ENCODE measurements at regions not wholly inside any gene's neighbourhood (a gene's known extent, or its start where the extent isn't known, plus 50 kb on each side); places are given as distances from the start of the nearest gene placed in this dataset.

DNA sequence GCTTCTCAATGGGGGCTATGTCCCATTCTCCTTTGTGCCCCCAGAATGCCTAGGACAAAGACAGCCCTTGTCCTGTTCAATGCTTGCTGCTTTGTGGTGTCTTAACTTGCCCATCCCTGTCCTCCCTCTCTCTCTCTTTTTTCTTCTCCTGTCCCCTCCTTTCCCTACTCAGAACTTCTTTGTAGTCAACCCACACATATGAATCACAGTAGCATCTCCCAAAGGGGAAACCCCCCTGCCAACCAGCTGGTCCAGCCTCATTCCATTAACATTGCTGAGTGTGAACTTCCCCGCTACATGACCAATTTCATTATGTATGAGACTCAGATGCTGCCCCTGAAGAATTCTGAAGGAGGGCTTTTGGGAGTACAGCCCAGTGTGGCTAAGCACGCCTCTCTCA is 408.3 kb downstream of the ENC1 start:
- peak; percentile 90 for DNase-seq (ENCODE audit: low read depth)

DNA sequence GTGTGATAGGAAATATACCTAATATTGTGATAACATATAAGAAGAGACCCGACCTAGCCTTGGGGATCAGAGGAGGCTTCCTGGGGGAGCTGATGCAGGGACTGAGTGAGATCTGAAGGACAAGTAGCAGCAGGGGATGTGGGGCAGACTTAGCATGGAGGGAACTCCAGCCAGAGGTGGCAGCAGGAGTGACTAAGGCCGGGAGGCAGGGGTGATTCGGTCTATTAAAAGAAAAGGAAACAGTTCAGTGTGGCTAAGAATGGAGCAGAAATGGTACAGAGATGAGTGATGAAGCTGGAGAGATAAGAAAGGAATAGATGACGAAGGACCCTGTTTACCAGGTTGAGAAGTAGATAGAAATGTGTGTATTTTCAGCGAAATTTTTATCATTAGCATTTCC is 408.8 kb downstream of the ENC1 start:
- peak; percentile 62 for DNase-seq (ENCODE audit: low read depth)

DNA sequence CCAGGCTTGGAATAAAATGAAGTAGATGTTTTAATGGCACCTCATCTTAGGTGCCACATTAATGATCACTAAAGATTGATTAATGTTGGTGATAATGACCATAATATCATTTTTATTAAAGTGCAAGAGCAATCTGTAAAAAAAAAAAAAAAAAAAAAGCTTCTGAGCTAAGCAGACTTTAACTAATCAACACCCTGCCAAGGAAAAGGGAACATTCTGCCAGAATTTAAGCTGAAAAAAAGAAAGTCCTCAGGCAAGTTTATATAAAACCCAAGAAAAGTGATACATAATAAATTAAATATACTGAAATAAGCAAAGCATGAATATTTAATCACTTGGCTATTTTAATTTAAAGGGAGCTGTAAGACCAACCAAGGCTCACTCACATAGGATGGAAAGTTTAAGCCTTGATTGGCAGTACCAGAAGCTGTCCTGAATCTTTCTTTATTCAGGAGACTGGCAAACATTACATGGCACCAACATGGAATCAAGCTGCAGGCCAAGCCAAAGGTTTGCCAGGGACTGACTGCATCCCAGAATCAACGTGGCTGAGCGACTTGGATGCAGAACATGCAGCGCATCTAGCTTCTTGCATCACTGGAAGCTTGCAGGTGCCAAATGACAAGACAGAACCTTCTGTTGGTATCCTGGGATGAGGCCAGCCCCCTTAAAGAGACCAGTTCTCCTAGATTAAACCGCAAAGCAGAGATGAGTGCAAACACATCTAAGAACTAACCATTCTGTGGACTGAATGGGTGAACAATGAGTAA is 413.6 kb downstream of the ENC1 start:
- DNase-seq (ENCODE audit: low read depth): no peak

DNA sequence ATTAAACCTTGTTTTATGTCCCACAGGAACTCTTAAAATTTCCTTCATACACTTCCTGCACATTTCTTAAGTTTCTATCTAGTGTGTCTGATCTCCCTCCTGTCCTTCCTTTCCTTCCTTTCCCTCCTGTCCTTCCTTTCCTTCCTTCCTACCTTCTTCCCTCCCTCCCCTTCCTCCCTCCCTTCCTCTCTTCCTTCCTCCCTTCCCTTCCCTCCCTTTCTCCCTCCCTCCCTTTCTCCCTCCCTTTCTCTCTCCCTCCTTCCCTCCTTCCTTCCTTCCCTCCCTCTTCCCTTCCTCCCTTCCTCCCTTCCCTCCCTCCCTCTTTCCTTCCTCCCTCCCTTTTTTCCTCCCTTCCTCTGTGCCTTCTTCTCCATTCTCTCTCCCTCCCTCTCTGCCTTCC is 414.9 kb downstream of the ENC1 start:
- DNase-seq (ENCODE audit: low read depth): no peak

DNA sequence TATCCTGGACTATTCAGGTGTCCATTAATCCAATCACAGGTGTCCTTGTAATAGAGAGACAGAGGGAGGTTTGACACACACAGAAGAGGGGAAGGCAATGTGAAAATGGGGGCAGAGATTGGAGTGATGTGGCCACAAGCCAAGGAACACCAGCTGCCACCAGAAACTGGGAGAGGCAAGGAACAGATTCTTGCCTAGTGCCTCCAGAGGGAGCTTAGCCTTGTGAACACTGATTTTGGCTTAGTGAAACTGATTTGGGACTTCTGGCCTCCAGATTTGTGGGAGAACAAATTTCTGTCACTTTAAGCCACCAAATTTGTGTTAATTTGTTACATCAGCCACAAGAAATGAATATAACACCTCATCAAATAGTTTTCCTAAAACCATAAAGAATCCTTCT is 416.2 kb downstream of the ENC1 start:
- no peak for DNase-seq (ENCODE audit: low read depth)

DNA sequence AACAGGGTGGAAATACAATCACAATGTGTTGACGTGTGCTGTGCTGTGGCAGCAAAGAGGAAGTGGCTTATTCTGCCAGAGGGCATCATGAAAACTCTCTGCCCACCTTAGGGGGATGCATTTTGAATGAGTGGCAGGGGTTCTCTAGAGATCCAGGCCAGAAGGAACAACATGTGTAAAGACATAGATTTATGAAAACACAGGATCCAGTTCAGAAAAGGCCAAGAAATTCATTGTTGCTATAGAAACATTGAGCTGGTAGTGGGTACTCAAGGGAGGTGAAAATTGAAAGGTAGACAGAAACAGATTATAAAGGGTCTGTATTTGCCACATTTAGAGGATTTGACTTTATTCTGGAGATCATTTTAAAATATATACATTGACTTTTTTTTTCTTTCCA is 417.7 kb downstream of the ENC1 start:
- no peak for DNase-seq (ENCODE audit: low read depth)

DNA sequence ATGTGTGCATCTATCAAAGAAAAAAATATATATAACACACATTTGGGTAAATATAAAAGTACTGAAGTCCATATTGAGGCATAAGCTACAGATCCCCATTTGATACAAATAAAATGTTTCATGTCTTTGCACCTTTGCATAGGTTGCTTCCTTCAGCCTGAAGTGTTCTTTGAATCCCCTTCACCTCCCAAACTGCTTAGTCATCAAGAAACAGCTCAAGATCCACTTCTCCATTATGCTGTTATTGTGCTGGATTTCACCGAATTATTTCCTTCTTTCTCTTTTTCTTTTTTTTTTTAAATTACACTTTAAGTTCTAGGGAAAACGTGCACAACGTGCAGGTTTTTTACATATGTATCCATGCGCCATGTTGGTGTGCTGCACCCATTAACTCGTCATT is 419.1 kb downstream of the ENC1 start:
- no peak for DNase-seq (ENCODE audit: low read depth)

DNA sequence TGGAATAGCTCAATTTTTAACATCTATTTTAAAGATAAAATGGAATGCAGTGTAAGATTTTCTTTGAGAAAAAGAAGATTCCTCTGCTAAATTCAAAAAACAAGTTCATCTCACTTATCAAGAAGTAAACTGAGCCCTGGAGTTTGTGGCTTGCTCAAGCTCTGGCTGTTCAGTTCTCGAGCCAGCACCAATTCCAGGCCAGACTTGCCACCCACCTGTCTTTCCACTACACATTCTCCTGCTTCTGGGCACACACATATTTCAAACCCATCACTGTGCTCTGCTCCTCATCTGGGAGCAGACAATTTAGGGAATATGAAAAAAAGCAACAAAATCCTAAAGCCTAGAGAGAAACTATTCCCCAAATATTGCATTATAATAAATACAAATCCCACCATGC is 424.5 kb downstream of the ENC1 start:
- DNase-seq (ENCODE audit: low read depth): no peak

DNA sequence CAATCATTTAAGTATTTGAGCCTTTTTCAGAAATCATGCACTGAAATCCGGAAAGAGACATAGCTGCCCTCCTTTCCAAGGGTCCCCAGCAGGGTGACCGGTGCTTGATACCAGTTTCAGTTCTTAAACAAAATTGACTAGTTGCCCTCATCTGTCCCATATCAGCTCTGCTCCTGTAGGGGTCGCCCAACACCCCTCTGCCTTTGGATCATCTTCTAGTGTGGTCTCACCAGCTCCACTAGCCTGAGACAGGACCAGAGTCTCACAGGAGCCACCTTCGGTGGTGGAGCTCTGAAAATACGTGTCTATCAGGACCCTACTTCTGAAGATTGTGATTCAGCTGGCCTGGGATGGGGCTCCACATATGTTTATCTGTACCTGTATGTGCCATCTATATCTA is 428.2 kb downstream of the ENC1 start:
- peak; percentile 45 for DNase-seq (ENCODE audit: low read depth)

DNA sequence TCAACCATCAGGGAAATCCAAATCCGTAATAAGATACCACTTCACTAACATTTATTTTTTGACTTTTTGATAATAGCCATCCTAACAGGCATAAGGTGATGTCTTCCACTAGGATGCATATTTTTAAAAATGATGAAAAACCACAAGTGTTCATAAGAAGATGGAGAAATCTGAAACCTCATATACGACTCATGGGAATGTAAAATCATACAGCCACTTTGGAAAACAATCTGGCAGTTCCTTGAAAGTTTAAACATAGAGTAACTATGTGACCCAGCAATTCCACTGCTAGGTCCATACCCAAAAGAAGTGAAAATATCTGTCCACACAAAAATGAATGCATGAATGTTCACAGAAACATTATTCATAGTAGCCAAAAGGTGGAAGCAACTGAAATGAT is 431.0 kb downstream of the ENC1 start:
- peak; percentile 24 for DNase-seq (ENCODE audit: low read depth)

DNA sequence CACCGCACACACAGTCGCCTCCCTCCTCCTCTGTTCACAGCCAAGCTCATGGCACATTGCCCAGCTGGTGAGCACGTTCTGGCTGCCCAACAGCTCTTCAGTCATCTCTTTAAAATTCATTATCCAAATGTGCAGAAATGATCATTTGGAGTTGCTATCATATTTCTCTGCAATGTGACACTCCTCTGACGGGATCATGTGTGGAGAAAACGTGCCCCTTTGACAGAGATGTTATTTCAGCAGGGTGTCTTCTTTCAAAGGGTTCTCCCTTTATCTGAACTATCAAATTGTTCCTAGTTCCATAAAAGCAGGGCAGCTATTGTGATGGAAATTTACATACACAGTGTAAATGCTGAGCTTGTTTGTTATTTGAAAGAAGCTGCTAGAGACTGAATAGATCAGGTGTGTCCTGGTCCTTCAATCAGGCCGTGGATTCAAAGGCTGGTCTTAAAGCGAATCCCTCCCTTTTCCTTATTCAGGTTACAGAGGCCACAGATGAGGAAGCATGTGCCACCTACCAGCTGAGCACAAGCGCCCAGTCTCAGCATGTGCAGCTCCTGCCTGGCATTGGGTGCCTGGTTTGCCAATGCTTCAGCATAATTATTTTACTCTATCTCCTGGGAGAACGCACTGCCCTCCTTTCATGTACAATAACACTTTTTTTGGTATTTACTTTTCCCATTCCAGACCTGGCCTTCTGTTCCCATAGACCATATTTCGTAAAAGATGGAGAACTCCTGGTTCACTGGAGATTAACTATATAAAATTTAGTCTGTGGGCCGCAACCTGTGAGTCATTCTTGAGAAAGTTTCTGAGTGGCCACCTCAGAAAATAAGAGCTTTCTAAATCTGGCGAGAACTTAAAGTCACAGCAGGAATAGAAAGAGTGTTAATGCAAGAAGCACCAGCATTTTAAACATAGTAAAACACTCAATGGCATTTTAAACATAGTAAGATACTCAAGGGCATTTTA is 433.7 kb downstream of the ENC1 start:
- DNase-seq (ENCODE audit: low read depth): peak; percentile 93

DNA sequence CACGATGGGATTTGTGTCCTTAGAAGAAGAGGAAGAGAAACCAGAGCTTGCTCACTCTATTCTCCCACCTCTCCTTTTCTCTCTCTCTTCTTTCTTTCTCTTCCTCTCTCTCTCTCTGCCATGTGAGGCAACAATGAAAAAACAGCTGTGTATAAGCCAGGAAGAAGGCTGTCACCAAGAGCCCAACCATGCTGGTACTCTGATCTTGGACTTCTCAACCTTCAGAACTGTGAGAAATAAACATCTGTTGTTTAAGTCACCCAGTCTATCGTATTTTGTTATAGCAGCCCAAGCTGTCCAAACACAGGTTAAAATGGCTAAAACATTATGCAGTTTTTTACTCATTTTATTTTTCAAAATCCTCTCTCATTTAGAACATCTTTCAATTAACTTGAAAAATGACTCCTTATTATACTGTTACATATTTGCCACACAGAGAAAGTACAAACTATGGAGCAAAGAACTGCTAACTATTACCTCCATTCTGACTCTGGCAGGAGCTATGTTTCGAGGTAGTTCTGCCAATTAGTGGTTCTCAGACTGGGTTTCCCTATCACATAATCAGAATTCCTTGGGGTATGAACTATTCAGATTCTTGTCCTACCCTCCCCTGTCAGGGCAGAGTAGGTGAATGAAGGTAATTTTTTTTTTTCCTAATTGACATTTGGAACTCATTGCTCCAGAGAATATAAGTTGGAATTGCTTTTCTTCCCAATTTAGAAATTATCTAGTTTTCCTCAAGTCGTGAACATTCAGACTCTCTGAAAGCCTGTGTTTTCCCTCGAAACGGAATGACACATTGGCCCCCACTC is 434.6 kb downstream of the ENC1 start:
- DNase-seq (ENCODE audit: low read depth): peak; percentile 74

DNA sequence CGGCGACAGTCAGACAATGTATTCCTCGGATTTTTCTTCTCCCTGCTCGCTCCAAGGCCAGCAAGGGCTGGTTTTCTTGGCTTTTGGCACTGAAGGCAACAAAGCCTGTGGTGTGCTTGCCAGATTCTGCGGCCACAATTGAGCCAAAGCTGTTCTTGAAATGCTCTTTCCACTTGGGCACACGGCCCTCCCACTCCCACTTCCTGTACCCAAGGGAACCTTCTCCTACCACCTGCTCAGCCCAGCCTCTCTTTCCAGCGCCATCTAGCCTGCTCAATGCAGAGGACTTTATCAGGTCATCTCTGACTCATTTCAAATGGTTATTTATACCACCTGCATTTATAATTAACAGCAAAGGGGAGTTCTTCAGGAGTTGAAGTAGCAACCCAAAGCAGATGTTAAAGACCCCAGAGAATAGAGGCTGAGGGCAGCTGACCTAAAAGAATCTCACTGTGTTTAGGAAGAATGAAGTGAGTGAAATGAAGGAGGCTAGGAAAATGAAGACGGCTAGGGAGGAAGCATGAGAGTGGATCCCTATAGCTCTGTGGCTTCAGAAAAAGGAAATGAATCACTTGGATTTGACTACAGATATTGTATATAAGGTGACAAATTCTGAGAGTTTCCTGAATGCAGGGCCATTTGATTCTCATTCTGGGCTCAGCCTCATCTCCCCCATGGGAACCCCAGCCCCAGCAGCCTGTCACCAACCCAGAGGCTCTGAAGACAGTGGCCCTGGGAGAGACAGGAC is 439.0 kb downstream of the ENC1 start:
- peak; percentile 92 for DNase-seq (ENCODE audit: low read depth)

DNA sequence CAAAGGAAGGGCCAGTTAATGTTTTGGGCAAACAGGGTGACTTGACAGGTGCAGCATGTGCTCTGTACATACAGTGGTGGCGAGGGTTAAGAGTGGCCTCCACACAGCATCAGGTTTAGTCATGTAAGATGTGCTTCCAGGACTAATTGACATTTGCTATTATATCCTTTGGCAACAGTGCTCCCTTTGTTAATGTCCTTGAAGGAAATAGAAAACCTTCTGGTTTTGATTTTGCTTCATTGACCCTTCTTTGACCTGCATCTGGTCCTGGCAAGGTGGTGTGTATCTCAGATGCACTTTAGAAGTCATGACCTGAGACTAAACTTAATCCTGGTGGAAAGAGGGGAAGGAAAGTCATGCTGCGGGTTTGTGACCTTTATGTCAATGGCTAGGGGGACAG is 440.0 kb downstream of the ENC1 start:
- DNase-seq (ENCODE audit: low read depth): peak; percentile 32

DNA sequence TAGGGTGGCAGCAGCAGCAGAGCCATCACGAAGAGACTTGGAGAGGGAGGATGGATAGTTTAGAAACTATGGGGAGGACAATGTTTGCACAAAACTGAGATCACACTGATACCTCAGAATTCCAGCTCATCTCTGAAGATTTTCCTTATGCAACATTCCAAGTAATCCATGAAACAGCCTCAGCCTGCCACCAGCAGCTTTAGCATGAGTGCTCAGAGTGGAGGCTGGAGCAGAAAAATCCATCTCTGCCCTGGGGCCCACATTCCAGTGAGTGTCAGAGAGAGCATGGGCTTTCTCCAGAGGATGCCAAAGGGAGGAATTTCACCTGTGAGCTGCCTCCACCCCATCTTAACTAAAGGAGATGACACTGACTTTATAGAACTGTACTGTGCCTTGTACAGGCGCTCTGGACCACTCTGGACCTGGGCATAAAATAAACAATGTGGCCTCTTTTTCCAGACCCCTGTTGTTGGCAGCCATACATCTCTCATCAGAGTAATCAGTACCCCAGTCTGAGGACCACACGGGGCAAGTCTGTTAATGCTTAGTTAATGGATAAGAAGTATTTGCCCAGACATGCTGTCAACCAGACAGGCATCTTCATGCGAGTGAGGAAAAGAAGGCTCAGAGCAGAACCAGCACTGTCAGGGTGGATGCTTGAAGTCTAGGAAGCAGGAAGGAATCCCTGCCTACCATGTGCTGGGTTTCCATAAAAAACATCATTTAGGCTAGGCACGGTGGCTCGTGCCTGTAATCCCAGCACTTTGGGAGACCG is 440.9 kb downstream of the ENC1 start:
- peak; percentile 63 for DNase-seq (ENCODE audit: low read depth)

DNA sequence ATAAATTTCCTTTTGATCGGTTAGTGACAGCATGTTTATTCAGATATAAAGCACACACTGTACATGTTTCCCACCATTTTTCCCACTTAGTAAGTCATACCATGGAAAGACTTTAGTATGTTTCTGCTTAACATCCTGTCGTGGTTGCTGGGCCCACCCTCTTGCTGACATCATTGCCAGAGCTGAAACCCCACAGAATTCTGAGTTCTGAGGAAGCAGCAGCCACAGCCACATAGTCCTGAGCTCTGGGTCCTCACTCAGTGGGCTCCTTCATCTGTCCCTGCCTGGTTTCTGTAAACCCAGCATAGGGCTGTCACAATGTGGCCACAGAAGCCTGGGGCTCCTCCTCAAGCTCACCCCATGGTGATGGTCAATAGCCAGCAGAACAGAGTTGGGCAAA is 441.5 kb downstream of the ENC1 start:
- DNase-seq (ENCODE audit: low read depth): peak; percentile 41

DNA sequence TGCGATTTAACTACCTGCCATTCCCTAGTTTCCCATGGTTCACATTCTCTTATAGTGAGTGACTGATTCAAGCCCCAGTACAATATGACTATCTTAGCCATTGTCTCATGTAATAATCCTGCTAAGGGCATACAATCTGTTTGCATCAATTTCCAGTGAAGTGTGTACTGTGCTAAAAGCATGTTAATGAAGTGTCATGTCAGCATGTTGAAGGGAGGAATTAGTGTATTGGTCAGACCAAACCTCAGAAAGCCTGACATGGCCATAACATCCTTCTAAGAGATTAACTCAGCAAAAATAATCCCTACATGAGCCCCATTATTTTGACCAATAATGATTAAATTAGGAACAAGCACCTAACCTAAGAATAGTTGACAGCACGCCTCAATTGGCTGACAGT is 442.4 kb downstream of the ENC1 start:
- no peak for DNase-seq (ENCODE audit: low read depth)

DNA sequence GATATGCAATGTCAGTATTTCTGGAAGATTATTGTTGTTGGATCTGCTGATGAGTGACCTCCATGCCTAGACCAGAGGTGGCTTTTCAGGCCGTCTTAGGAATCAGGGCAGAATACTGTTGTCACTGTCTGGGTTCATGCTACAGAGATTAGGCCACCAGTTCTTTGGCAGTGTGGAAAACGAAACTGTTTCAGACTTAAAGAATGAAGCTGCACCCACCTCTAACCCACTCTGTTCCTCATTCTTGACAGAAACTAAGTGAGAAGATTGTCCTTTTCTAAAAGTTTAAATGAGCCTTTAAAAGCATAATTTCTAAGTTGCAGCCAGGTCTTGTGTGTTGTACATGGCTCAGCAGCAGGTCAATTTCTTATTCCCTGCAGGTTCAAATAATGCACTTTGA is 444.3 kb downstream of the ENC1 start:
- no peak for DNase-seq (ENCODE audit: low read depth)

DNA sequence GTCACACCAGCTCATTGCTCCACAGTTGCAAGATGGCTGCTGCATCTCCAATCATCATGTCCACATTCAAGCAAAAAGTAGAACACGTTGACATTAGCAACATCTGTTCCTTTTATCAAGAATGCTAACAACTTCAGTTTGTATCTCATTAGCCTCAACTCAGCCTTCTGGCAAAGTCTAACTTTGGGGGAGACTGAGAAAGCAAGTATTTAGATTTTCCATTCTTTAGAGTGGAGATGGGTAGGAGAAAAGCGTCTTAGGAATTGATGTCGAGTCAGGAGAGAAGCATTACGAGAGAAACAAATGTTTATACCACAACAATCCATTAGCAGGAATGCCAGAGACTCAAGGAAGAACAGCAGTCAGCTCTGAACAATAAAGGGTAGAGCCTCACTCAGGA is 446.3 kb downstream of the ENC1 start:
- DNase-seq (ENCODE audit: low read depth): no peak

DNA sequence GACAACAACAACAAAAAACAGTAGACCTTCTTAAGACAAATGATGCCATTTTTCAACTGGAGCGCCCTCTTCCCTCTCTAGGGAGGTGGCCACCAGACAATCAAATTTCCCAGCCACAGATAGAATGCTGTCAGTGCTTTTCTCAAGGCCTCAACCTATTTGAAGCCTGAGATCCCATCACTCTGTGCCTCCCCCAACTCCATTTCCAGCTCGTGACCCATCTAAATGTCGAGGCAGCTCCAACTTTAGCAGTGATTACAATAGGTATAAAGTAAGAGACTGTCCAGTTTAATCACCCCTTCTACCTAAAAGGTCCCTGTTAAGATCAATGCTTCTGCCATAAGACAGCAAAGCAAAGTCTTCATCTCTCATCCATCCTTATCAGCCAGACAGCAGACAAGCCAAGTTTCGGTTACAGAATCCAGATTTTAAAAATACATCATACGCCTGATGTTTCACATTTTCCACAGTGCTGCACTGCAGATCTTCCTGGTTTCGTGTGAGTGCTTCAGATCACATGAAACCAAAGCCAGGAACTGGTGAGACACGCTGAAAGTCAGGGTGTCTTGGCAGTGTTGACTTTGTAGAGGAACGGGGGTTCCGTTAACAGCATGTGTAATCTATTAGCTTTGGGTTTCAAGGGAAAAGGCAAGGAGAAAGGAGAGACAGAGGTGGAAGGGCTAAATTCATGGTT is 447.8 kb downstream of the ENC1 start:
- DNase-seq (ENCODE audit: low read depth): no peak
